GM12874 (cell line): ENCODE measurements at regions not wholly inside any gene's neighbourhood (a gene's known extent, or its start where the extent isn't known, plus 50 kb on each side); places are given as distances from the start of the nearest gene placed in this dataset.

Experiments
- TF ChIP-seq, protein P1 (sequence below): IDR thresholded peaks from 2 replicates; pipeline ENCODE4 v1.5.1; 2011; ENCODE audit warnings: low read depth, mild to moderate bottlenecking, control low read depth, low read length, moderate library complexity; ENCODE audit not compliant: insufficient read depth

DNA sequence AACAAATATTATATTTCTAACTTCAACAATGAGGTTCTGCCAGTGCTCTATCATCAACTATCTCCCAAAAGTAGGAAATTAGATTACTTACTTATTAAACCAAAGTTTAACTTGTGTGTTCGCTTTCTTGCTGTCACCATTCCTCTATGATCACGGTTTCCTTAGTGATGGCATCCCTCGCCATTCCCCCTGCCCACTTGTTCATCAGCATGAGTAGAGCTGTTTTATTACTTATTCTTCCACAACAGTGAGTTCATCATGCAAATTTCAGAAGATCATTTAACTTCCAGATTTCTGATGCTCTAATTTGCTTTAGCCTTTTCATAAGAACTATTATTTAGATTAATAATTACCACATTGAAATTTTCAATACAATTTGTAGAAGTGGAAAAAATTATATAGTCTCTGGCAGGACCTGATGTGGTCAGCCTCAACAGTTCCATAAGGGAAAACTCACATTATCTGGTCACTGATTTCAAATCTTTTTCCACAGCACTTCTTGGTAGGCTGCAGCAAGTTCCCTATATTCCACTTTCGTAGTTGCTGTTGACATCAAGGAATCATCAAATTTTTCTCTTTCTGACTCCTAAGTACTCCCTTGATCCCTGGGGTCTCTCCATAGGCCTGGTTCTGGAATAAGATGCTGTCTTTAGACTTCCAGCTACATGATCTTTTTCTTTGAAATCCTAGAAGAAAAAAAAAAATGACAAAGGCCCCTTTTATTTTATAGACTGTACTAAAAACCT is 174.6 kb downstream of the RASSF9 start:
- TF ChIP-seq, protein P1, sequence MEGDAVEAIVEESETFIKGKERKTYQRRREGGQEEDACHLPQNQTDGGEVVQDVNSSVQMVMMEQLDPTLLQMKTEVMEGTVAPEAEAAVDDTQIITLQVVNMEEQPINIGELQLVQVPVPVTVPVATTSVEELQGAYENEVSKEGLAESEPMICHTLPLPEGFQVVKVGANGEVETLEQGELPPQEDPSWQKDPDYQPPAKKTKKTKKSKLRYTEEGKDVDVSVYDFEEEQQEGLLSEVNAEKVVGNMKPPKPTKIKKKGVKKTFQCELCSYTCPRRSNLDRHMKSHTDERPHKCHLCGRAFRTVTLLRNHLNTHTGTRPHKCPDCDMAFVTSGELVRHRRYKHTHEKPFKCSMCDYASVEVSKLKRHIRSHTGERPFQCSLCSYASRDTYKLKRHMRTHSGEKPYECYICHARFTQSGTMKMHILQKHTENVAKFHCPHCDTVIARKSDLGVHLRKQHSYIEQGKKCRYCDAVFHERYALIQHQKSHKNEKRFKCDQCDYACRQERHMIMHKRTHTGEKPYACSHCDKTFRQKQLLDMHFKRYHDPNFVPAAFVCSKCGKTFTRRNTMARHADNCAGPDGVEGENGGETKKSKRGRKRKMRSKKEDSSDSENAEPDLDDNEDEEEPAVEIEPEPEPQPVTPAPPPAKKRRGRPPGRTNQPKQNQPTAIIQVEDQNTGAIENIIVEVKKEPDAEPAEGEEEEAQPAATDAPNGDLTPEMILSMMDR, result no peak

DNA sequence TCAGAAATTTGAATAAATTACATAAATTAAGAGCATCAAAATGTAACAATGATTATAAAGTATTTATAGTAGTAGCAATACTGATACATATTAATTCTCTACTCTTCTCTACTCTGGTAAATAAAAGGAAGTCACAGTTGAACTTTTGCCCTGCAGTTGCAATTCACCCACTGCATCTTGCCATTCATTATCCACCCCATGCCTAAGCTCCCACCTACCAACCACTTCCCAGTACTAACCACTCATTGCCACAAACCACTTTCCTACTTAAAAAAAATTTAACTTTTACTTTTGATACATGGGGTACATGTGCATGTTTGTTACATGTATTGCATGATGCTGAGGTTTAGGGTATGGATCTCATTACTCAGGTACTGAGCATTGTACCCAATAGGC is 174.0 kb downstream of the RASSF9 start:
- TF ChIP-seq, protein P1, result no peak

DNA sequence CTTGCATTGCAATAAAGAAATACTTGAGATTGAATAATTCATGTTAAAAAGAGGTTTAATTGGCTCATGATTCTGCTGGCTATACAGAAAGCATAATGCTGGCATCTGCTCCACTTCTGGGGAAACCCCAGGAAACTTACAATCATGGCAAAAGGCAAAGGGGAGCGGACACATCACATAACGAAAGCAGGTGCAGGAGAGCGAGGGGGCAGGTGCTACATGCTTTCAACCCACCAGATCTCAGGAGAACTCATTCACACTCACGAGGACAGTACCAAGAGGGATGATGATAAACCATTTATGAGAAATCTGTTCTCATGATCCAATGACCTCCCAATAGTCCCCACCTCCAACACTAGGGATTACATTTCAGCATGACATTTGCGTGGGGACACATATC is 172.6 kb downstream of the RASSF9 start:
- TF ChIP-seq, protein P1, result no peak

DNA sequence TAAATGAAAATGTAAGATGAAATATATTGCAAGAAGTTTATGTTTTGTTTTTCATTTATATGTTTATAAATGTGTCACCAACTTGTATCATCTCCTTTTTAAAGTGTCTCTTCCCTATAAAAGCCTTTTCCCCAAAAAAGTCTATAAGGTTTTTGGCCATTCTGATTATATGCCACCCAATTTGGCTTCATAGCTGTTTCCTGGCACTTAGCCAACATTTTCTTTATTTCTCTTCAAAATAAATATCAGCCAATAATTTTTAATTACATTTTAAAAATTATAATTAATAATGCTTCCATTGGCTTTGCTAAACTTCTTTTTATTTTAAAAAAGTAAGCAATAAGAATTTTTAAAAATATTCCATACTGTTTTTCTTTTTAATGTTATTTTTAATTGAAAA is 171.8 kb downstream of the RASSF9 start:
- TF ChIP-seq, protein P1, result no peak

DNA sequence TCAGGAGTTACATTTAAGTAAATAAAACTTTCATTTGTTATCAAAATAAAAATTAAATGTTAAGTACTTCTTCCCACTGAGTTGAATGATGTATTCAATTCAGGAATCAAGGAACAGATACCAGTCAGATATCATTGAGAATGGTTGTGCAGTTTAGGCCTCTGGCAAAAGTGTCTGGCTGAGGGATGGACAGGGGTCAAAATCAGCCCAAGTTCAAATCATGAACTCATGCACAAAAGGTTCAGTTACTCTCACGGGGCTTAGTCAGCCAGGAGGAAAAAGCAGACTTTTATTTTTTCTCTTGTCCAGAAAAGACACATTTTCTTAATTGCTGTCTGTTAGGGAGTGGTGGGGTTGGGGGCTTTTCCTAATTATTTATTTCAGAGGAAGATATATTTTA is 166.3 kb downstream of the RASSF9 start:
- TF ChIP-seq, protein P1, result no peak

DNA sequence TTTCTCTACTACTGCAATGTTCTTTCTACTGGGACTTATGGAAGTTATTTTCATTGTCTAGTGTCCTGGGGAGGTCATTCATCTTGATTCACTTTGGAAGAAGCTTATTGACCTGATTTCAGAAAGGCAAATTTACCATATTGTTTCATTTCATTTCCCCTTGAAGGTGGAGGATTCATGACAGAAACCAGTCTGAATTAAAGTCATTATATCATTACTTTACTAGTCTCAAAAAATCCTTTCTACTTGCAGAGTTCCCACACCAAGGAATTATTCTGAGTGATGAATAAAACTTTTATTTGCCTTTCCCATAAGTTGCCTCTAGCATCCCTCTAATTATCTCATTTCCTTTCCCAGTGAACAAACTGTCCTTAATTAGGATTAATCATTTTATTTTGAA is 163.8 kb downstream of the RASSF9 start:
- TF ChIP-seq, protein P1, result no peak

DNA sequence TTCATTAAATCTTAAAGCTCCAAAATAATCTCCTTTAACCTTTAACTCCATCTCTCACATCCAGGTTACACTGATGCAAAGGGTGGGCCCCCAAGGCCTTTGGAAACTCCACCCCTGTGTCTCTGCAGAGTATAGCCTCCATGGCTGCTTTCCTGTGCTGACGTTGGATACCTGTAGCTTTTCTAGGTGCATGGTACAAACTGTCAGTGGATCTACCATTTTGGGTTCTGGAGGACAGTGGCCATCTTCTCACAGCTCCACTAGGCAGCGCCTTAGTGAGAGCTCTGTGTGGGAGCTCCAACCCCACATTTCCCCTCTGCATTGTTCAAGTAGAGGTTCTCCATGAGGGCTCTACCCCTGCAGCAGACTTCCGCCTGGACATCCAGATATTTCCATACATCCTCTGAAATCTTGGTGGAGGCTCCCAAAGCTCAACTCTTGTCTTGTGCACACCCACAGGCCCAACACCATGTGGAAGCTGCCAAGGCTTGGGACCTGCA is 162.2 kb downstream of the RASSF9 start:
- TF ChIP-seq, protein P1, result no peak
